Liver (tissue), 8 donors: ENCODE measurements at regions not wholly inside any gene's neighbourhood (a gene's known extent, or its start where the extent isn't known, plus 50 kb on each side); places are given as distances from the start of the nearest gene placed in this dataset.

ENCODE experiments used
- DNase-seq: peaks from one replicate; pipeline ENCODE4 v3.0.0-alpha.2; 2017; ENCODE audit warnings: low spot score
- H3K27ac ChIP-seq, 2 donors: one replicate each; pipeline ENCODE4 v1.7.0; 2013; ENCODE audit warnings: inconsistent platforms in 2 of 2, low read length in 2 of 2, control low read depth in 1 of 2, low read depth in 1 of 2, mild to moderate bottlenecking in 1 of 2
- H3K27me3 ChIP-seq, 4 donors: one replicate each; pipeline versions ENCODE4 v1.6.1 to v1.7.0; 2013; ENCODE audit warnings: low read length in 3 of 4, inconsistent platforms in 1 of 4, mild to moderate bottlenecking in 1 of 4, moderate library complexity in 1 of 4; ENCODE audit not compliant: control insufficient read depth in 4 of 4, insufficient read depth in 4 of 4
- H3K36me3 ChIP-seq, 4 donors: one replicate each; pipeline versions ENCODE4 v1.6.1 to v1.7.0; 2013; ENCODE audit warnings: low read length in 3 of 4, mild to moderate bottlenecking in 3 of 4, low read depth in 1 of 4, moderate library complexity in 1 of 4; ENCODE audit not compliant: control insufficient read depth in 4 of 4, insufficient read depth in 3 of 4
- H3K4me1 ChIP-seq, 4 donors: one replicate each; pipeline versions ENCODE4 v1.6.1 to v1.7.0; 2013; ENCODE audit warnings: low read length in 3 of 4, mild to moderate bottlenecking in 3 of 4, moderate library complexity in 1 of 4; ENCODE audit not compliant: control insufficient read depth in 4 of 4, insufficient read depth in 4 of 4
- H3K4me3 ChIP-seq, 3 donors: one replicate each; pipeline versions ENCODE4 v1.6.1 to v1.7.0; 2013; ENCODE audit warnings: low read length in 3 of 3, control low read depth in 1 of 3, low read depth in 1 of 3, mild to moderate bottlenecking in 1 of 3
- H3K9ac ChIP-seq, 2 donors: one replicate each; pipeline ENCODE4 v1.7.0; 2013; ENCODE audit warnings: low read length in 2 of 2, mild to moderate bottlenecking in 2 of 2, moderate library complexity in 2 of 2, control low read depth in 1 of 2, low read depth in 1 of 2
- H3K9me3 ChIP-seq, 4 donors: one replicate each; pipeline versions ENCODE4 v1.6.1 to v1.7.0; 2013; ENCODE audit warnings: low read length in 3 of 4; ENCODE audit not compliant: control insufficient read depth in 4 of 4
- EGR1 ChIP-seq, 2 donors: IDR thresholded peaks; 2 replicates each; pipeline ENCODE4 v1.6.1; 2016 to 2018; ENCODE audit warnings: antibody characterized with exemption in 2 of 2, low read depth in 2 of 2
- FOXA1 ChIP-seq: IDR thresholded peaks from 2 replicates; pipeline ENCODE4 v1.6.1; 2016; ENCODE audit warnings: antibody characterized with exemption
- FOXA2 ChIP-seq: IDR thresholded peaks from 2 replicates; pipeline ENCODE4 v1.6.1; 2016; ENCODE audit warnings: antibody characterized with exemption
- GABPA ChIP-seq, 2 donors: IDR thresholded peaks in 1 of 2; conservative IDR thresholded peaks in 1 of 2; 2 replicates each; pipeline ENCODE4 v1.6.1; 2016; ENCODE audit warnings: antibody characterized with exemption in 2 of 2, mild to moderate bottlenecking in 1 of 2, moderate library complexity in 1 of 2
- HNF4A ChIP-seq, 2 donors: conservative IDR thresholded peaks; 2 replicates each; pipeline ENCODE4 v1.6.1; 2016; ENCODE audit warnings: antibody characterized with exemption in 2 of 2, mild to moderate bottlenecking in 2 of 2
- HNF4G ChIP-seq: IDR thresholded peaks from 2 replicates; pipeline ENCODE4 v1.6.1; 2016; ENCODE audit warnings: antibody characterized with exemption
- JUND ChIP-seq, 2 donors: IDR thresholded peaks; 2 replicates each; pipeline ENCODE4 v1.6.1; 2016; ENCODE audit warnings: antibody characterized with exemption in 2 of 2
- NR2F2 ChIP-seq: IDR thresholded peaks from 2 replicates; pipeline ENCODE4 v1.6.1; 2016; ENCODE audit warnings: antibody characterized with exemption
- RAD21 ChIP-seq, 2 donors: IDR thresholded peaks; 2 replicates each; pipeline ENCODE4 v1.6.1; 2016; ENCODE audit warnings: antibody characterized with exemption in 2 of 2, mild to moderate bottlenecking in 2 of 2
- RXRA ChIP-seq, 2 donors: IDR thresholded peaks; 2 replicates each; pipeline ENCODE4 v1.6.1; 2017 to 2018; ENCODE audit warnings: antibody characterized with exemption in 2 of 2, mild to moderate bottlenecking in 1 of 2
- SP1 ChIP-seq: IDR thresholded peaks from 2 replicates; pipeline ENCODE4 v1.6.1; 2018; ENCODE audit warnings: antibody characterized with exemption, mild to moderate bottlenecking
- YY1 ChIP-seq: IDR thresholded peaks from 2 replicates; pipeline ENCODE4 v1.6.1; 2016; ENCODE audit warnings: antibody characterized with exemption, mild to moderate bottlenecking
- ZBTB33 ChIP-seq: IDR thresholded peaks from 2 replicates; pipeline ENCODE4 v1.6.1; 2016; ENCODE audit warnings: antibody characterized with exemption
- WGBS: extraction: QIAGEN DNeasy Blood & Tissue Kit; methylation state at CpG from one replicate; pipeline ENCODE4 v1.1.7; 2013; 5-methylcytosine and 5-hydroxymethylcytosine counted together
- TF ChIP-seq, protein P1 (sequence below): IDR thresholded peaks from 2 replicates; pipeline ENCODE4 v1.6.1; 2016; ENCODE audit warnings: antibody characterized with exemption, mild to moderate bottlenecking
- TF ChIP-seq, protein P2 (sequence below): IDR thresholded peaks from 2 replicates; pipeline ENCODE4 v1.6.1; 2016; ENCODE audit warnings: antibody characterized with exemption
- TF ChIP-seq, protein P3 (sequence below): fragments of 150-350 bp; IDR thresholded peaks from 2 replicates; pipeline ENCODE4 v1.5.1; 2017; ENCODE audit warnings: improper control_type of control experiment, low read depth, low read length; ENCODE audit not compliant: missing input control
- donor health status: healthy.
- donor health status: healthy.
- donor health status: healthy.
- donor health status: healthy.
- donor health status: healthy.

DNA sequence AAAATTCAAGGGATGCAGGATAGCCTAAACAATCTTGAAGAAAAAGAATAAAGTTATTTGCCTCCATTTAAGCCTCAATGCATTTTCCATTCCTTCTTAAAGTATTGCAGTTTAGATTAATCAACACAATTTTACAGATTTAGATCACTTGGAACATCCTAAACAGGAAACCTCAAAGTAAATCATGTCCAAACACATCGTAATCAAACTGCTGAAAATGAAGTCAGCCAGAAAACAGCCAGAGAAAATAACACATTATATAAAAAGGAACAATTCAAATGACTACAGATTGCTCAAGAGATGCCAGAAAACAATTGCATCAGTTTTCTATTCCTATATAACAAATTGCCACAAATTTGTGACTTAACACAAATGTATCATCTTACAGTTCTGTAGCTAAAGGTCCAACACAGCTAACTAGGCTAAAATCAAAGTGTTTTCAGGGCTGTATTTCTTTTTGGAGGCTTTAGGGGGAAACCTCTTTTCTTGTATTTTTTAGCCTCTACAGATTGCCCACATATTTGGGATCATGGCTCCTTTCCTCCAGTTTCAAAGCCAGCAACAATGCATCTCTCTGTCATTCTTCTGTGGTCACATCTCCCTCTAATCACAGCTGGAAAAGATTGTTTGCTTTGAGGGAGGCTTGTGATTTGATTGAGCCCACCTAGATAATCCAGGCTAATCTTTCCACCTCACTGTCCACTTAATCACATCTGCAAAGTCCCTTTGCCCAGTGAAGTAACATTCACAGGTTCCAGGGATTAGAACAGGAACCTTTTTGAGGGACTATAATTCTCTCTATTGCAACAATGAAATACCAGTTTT lies 543.3 kb upstream of the UBE2E2 start:
- no peaks in the 10 kb centered on the region for H3K36me3 ChIP-seq
- H3K9ac ChIP-seq = no peak overlapping the region
- WGBS = 32% methylated on average over 1 of the region's 1 CpG
- no peak overlapping the region for H3K4me3 ChIP-seq
- H3K4me1 ChIP-seq = no peaks in the 10 kb centered on the region
- no peak for DNase-seq
- no peaks in the 10 kb centered on the region for H3K9me3 ChIP-seq
- H3K27ac ChIP-seq = no peak overlapping the region
- TF ChIP-seq NR2F2 = no peak
- no peak for TF ChIP-seq EGR1 (IDR thresholded peaks at IDR 0.05; ENCODE audit: low read depth in 2 of 2)
- no peak for TF ChIP-seq FOXA1
- TF ChIP-seq JUND (IDR thresholded peaks at IDR 0.05) = no peak
- TF ChIP-seq, protein P1, sequence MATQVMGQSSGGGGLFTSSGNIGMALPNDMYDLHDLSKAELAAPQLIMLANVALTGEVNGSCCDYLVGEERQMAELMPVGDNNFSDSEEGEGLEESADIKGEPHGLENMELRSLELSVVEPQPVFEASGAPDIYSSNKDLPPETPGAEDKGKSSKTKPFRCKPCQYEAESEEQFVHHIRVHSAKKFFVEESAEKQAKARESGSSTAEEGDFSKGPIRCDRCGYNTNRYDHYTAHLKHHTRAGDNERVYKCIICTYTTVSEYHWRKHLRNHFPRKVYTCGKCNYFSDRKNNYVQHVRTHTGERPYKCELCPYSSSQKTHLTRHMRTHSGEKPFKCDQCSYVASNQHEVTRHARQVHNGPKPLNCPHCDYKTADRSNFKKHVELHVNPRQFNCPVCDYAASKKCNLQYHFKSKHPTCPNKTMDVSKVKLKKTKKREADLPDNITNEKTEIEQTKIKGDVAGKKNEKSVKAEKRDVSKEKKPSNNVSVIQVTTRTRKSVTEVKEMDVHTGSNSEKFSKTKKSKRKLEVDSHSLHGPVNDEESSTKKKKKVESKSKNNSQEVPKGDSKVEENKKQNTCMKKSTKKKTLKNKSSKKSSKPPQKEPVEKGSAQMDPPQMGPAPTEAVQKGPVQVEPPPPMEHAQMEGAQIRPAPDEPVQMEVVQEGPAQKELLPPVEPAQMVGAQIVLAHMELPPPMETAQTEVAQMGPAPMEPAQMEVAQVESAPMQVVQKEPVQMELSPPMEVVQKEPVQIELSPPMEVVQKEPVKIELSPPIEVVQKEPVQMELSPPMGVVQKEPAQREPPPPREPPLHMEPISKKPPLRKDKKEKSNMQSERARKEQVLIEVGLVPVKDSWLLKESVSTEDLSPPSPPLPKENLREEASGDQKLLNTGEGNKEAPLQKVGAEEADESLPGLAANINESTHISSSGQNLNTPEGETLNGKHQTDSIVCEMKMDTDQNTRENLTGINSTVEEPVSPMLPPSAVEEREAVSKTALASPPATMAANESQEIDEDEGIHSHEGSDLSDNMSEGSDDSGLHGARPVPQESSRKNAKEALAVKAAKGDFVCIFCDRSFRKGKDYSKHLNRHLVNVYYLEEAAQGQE = no peak
- TF ChIP-seq, protein P2, sequence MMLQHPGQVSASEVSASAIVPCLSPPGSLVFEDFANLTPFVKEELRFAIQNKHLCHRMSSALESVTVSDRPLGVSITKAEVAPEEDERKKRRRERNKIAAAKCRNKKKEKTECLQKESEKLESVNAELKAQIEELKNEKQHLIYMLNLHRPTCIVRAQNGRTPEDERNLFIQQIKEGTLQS = no peak
- no peak for TF ChIP-seq GABPA (IDR thresholded peaks at IDR 0.05 in 1 of 2, conservative IDR thresholded peaks at IDR 0.05 in 1 of 2)
- TF ChIP-seq SP1 = no peak
- TF ChIP-seq YY1 = no peak
- no peak for TF ChIP-seq FOXA2
- no peak for TF ChIP-seq RAD21 (IDR thresholded peaks at IDR 0.05)
- no peak for TF ChIP-seq RXRA (IDR thresholded peaks at IDR 0.05)
- no peak for TF ChIP-seq ZBTB33
- TF ChIP-seq, protein P3, sequence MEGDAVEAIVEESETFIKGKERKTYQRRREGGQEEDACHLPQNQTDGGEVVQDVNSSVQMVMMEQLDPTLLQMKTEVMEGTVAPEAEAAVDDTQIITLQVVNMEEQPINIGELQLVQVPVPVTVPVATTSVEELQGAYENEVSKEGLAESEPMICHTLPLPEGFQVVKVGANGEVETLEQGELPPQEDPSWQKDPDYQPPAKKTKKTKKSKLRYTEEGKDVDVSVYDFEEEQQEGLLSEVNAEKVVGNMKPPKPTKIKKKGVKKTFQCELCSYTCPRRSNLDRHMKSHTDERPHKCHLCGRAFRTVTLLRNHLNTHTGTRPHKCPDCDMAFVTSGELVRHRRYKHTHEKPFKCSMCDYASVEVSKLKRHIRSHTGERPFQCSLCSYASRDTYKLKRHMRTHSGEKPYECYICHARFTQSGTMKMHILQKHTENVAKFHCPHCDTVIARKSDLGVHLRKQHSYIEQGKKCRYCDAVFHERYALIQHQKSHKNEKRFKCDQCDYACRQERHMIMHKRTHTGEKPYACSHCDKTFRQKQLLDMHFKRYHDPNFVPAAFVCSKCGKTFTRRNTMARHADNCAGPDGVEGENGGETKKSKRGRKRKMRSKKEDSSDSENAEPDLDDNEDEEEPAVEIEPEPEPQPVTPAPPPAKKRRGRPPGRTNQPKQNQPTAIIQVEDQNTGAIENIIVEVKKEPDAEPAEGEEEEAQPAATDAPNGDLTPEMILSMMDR = no peak
- TF ChIP-seq HNF4G = no peak
- TF ChIP-seq HNF4A (conservative IDR thresholded peaks at IDR 0.05) = no peak
- H3K27me3 ChIP-seq = peaks cover 0 to 2% (median 0%) of the 10 kb centered on the region in 4 donors
